Calu3 (cell line): ENCODE measurements at regions not wholly inside any gene's neighbourhood (a gene's known extent, or its start where the extent isn't known, plus 50 kb on each side); places are given as distances from the start of the nearest gene placed in this dataset.
"Not testable (repeated sequence)": the region's sequence is repeated elsewhere in the genome, so short reads cannot be mapped to it uniquely, and the experiment has no call there.

ENCODE experiments used
- BruUV-seq: library from RNA; stranded (reverse); fragments of 400-500 nt; replicated peaks from 2 replicates; lab custom pipeline; 2021; lab: Mats Ljungman, UMichigan
- CTCF ChIA-PET: fragments of 300-600 bp; sonication (Branson Sonifier 250); formaldehyde crosslinking; loops from one replicate; lab custom pipeline; 2022; ENCODE audit warnings: antibody characterized with exemption; lab: Charles Lee
- DNase-seq: peaks from one replicate; pipeline ENCODE4 v3.0.0; 2022
- H3K27ac Mint-ChIP-seq: one replicate; pipeline ENCODE4 v1.8.0; 2022; ENCODE audit warnings: mixed read lengths; ENCODE audit not compliant: unreplicated experiment
- H3K27me3 Mint-ChIP-seq: one replicate; pipeline ENCODE4 v1.8.0; 2022; ENCODE audit warnings: mixed read lengths; ENCODE audit not compliant: unreplicated experiment
- H3K36me3 Mint-ChIP-seq: one replicate; pipeline ENCODE4 v1.8.0; 2022; ENCODE audit warnings: mild to moderate bottlenecking, moderate library complexity, mixed read lengths; ENCODE audit not compliant: insufficient read depth, unreplicated experiment
- H3K4me1 Mint-ChIP-seq: one replicate; pipeline ENCODE4 v1.8.0; 2022; ENCODE audit warnings: mild to moderate bottlenecking, low read depth, mixed read lengths; ENCODE audit not compliant: unreplicated experiment
- H3K4me3 Mint-ChIP-seq: one replicate; pipeline ENCODE4 v1.8.0; 2022; ENCODE audit warnings: mild to moderate bottlenecking, low read depth, moderate library complexity, mixed read lengths; ENCODE audit not compliant: unreplicated experiment
- H3K9me3 Mint-ChIP-seq: one replicate; pipeline ENCODE4 v1.8.0; 2022; ENCODE audit warnings: low read depth, mixed read lengths; ENCODE audit not compliant: unreplicated experiment
- intact Hi-C: fragments of 100-400 bp; cut with micrococcal nuclease; formaldehyde crosslinking; loops from one replicate; pipeline ENCODE4 v1.10.0; 2022; ENCODE audit not compliant: unreplicated experiment
- TF ChIP-seq, protein P1 (sequence below): fragments of 200-600 bp; IDR thresholded peaks from one replicate; pipeline ENCODE4 v1.8.0; 2022; ENCODE audit warnings: antibody characterized with exemption; ENCODE audit not compliant: unreplicated experiment

- TF ChIP-seq, protein P1, sequence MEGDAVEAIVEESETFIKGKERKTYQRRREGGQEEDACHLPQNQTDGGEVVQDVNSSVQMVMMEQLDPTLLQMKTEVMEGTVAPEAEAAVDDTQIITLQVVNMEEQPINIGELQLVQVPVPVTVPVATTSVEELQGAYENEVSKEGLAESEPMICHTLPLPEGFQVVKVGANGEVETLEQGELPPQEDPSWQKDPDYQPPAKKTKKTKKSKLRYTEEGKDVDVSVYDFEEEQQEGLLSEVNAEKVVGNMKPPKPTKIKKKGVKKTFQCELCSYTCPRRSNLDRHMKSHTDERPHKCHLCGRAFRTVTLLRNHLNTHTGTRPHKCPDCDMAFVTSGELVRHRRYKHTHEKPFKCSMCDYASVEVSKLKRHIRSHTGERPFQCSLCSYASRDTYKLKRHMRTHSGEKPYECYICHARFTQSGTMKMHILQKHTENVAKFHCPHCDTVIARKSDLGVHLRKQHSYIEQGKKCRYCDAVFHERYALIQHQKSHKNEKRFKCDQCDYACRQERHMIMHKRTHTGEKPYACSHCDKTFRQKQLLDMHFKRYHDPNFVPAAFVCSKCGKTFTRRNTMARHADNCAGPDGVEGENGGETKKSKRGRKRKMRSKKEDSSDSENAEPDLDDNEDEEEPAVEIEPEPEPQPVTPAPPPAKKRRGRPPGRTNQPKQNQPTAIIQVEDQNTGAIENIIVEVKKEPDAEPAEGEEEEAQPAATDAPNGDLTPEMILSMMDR = no peak
- no peak for DNase-seq
- Mint-ChIP-seq H3K9me3 (peaks cover 7% of the 10 kb centered on the region), H3K27me3 (no peaks in the 10 kb centered on the region), H3K36me3 (no peaks in the 10 kb centered on the region), H3K4me1 (no peaks in the 10 kb centered on the region), H3K27ac (no peak overlapping the region), H3K4me3 (no peak overlapping the region)
- intact Hi-C loops = no loop called here
- CTCF ChIA-PET = no interaction called here
- no TSS peak for BruUV-seq
These were observed 143.7 kb upstream of the IRX1 start for GRCh38 chr5:3451961-3452360.

DNA sequence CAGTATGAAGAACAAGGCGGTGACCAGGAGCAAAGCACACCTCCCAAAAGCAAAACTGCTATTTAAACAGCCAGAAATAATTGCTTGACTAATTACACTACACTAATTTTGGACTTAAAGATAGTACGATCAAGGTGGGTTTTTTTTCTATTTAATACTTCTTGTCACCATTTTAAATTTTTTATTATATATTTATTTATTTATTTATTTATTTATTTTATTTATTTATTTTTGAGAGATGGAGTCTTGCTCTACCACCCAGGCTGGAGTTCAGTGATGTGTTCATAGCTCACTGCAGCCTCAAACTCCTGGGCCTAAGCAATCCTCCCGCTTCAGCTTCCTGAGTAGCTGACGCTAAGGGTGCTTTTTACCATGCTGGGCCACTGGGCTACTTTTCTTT is 146.2 kb upstream of the IRX1 start:
- TF ChIP-seq, protein P1 = no peak
- BruUV-seq = no TSS peak
- DNase-seq = no peak
- CTCF ChIA-PET = no interaction called here
- H3K36me3 Mint-ChIP-seq = no peaks in the 10 kb centered on the region
- no peak overlapping the region for H3K4me3 Mint-ChIP-seq
- peaks cover 7% of the 10 kb centered on the region for H3K9me3 Mint-ChIP-seq
- H3K4me1 Mint-ChIP-seq = no peaks in the 10 kb centered on the region
- H3K27ac Mint-ChIP-seq = no peak overlapping the region
- H3K27me3 Mint-ChIP-seq = no peaks in the 10 kb centered on the region
- intact Hi-C loops = no loop called here

- Mint-ChIP-seq H3K4me3 (no peak overlapping the region), H3K4me1 (no peaks in the 10 kb centered on the region), H3K27me3 (no peaks in the 10 kb centered on the region), H3K9me3 (peaks cover 4% of the 10 kb centered on the region), H3K27ac (no peak overlapping the region), H3K36me3 (no peaks in the 10 kb centered on the region)
- BruUV-seq = no TSS peak
- no peak for DNase-seq
- CTCF ChIA-PET = no interaction called here
- TF ChIP-seq, protein P1 = no peak
- intact Hi-C loops = no loop called here
These were observed 149.2 kb upstream of the IRX1 start for GRCh38 chr5:3446410-3446809.

GRCh38 chr5:3445517-3445916 is 150.1 kb upstream of the IRX1 start:
- H3K27ac Mint-ChIP-seq, CTCF ChIA-PET, H3K9me3 Mint-ChIP-seq, DNase-seq, intact Hi-C loops, H3K36me3 Mint-ChIP-seq, H3K4me3 Mint-ChIP-seq, BruUV-seq, H3K4me1 Mint-ChIP-seq, H3K27me3 Mint-ChIP-seq: not testable (repeated sequence)

DNA sequence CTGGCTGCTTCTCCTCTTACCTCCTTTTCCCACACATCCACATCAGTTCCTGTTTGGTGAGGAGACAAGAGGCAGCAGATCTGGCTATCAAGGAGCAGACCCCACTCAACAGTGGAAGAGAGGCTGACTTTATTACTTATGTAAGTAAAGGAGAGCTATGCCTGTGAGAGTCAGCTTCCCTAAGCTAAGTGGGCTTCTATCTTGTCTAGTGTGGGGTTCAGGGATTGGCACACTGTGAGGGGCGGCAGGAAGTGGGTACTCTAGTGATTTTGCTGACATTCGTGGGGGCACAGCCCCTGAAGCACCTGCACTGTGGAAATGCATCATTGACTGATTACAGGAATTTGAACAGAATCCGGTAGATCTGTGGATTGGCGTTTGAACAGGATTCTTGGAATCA is 163.5 kb upstream of the IRX1 start:
- CTCF ChIA-PET = no interaction called here
- TF ChIP-seq, protein P1 = no peak
- no TSS peak for BruUV-seq
- no peaks in the 10 kb centered on the region for H3K27me3 Mint-ChIP-seq
- no peaks in the 10 kb centered on the region for H3K4me1 Mint-ChIP-seq
- no peak for DNase-seq
- intact Hi-C loops = no loop called here
- H3K27ac Mint-ChIP-seq = no peak overlapping the region
- H3K4me3 Mint-ChIP-seq = no peak overlapping the region
- H3K9me3 Mint-ChIP-seq = peaks cover 8% of the 10 kb centered on the region
- no peaks in the 10 kb centered on the region for H3K36me3 Mint-ChIP-seq
